ENCODE measurements at regions not wholly inside any gene's neighbourhood (a gene's known extent, or its start where the extent isn't known, plus 50 kb on each side); places are given as distances from the start of the nearest gene placed in this dataset.

DNA sequence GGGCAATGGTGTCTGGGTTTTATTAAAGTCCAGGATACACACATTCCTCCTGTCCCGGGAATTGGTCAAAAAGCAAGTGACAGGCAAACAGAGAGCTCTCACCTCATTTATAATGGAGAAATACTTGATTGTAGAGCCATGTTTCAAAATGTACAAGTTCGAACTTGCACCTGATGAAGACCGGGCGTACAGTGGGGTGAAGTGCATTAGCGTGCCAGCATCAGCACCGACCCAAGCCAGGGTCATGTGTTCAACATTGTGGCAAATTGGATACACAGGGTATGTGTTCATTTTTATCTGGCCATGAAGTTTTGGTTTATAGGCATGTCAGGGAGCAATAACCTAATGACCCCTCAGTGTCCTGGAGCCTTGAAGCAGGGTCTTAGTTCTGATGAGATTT is 472.5 kb downstream of the IRX1 start:
- TF ChIP-seq SIN3A (IDR thresholded peaks at IDR 0.05; ENCODE audit: borderline replicate concordance, insufficient read depth, low read length) (no peak), FOXP2 (optimal IDR thresholded peaks at IDR 0.05; ENCODE audit: borderline replicate concordance, extremely low read depth, extremely low read length, insufficient read depth) (no peak), TAF1 (IDR thresholded peaks at IDR 0.05; ENCODE audit: borderline replicate concordance, insufficient read depth, low read length) (no peak)
- TF ChIP-seq, protein P1, sequence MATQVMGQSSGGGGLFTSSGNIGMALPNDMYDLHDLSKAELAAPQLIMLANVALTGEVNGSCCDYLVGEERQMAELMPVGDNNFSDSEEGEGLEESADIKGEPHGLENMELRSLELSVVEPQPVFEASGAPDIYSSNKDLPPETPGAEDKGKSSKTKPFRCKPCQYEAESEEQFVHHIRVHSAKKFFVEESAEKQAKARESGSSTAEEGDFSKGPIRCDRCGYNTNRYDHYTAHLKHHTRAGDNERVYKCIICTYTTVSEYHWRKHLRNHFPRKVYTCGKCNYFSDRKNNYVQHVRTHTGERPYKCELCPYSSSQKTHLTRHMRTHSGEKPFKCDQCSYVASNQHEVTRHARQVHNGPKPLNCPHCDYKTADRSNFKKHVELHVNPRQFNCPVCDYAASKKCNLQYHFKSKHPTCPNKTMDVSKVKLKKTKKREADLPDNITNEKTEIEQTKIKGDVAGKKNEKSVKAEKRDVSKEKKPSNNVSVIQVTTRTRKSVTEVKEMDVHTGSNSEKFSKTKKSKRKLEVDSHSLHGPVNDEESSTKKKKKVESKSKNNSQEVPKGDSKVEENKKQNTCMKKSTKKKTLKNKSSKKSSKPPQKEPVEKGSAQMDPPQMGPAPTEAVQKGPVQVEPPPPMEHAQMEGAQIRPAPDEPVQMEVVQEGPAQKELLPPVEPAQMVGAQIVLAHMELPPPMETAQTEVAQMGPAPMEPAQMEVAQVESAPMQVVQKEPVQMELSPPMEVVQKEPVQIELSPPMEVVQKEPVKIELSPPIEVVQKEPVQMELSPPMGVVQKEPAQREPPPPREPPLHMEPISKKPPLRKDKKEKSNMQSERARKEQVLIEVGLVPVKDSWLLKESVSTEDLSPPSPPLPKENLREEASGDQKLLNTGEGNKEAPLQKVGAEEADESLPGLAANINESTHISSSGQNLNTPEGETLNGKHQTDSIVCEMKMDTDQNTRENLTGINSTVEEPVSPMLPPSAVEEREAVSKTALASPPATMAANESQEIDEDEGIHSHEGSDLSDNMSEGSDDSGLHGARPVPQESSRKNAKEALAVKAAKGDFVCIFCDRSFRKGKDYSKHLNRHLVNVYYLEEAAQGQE (IDR thresholded peaks at IDR 0.05; ENCODE audit: insufficient read depth in 1 of 2, low read depth in 2 of 2, low read length in 2 of 2): no peak

DNA sequence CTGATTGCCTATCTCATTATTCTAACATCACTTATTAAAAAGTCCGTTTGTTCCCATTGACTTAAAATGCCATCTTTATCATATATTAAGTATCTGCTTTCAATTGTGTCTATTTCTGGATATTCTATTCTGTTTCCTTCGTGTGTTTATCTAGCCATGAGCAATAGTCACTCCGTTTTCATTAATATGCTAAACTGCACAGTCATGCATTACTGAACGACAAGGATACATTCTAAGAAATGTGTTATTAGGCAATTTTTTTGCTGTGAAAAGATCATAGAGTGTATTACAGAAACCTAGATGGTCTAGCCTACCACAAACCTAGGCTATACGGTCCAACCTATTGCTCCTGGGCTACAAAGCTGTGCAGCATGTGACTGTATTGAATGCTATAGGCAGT is 482.9 kb downstream of the IRX1 start:
- TF ChIP-seq SIN3A (IDR thresholded peaks at IDR 0.05; ENCODE audit: borderline replicate concordance, insufficient read depth, low read length) (no peak), POLR2AphosphoS5 (IDR thresholded peaks at IDR 0.05; ENCODE audit: low read depth, low read length) (no peak), TAF1 (IDR thresholded peaks at IDR 0.05; ENCODE audit: borderline replicate concordance, insufficient read depth, low read length) (no peak), FOXP2 (optimal IDR thresholded peaks at IDR 0.05; ENCODE audit: borderline replicate concordance, extremely low read depth, extremely low read length, insufficient read depth) (no peak)
- TF ChIP-seq, protein P1 (IDR thresholded peaks at IDR 0.05; ENCODE audit: insufficient read depth in 1 of 2, low read depth in 2 of 2, low read length in 2 of 2): no peak

DNA sequence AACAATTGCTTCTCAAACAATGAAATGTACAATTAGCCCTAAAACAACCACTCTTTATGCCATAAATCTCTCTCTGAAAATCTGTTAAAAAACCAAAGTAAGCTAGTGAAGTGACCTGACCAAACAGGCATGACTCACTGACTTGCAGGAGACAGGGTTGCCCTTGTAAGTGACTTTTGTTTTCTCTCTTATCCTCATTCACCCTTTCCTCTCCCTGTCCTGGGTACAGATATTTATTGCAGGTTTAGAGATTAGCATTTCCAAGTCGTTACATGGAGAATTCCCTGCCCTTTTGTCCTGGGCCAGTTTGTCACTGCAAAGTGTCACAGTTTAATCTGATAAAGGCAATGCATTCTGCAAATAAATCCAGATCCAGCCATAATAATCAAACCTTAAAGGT is 484.2 kb downstream of the IRX1 start:
- TF ChIP-seq POLR2AphosphoS5 (IDR thresholded peaks at IDR 0.05; ENCODE audit: low read depth, low read length) (no peak), TAF1 (IDR thresholded peaks at IDR 0.05; ENCODE audit: borderline replicate concordance, insufficient read depth, low read length) (no peak)

DNA sequence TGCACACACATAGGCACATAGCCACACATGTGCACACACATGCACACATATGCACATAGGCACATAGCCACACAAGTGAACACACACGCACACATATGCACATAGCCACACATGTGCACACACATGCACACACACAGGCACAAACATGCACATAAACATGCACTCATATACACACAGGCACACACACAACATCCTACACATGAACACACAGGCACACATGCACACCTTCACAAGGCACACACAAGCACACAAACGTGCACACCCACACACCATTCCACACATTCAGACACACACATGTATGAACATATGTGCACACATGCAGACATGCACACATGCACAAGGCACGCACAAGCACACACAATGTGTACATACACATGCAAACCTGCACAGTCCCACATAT is 484.7 kb downstream of the IRX1 start:
- TF ChIP-seq SIN3A (IDR thresholded peaks at IDR 0.05; ENCODE audit: borderline replicate concordance, insufficient read depth, low read length): no peak
- no peak for TF ChIP-seq POLR2AphosphoS5 (IDR thresholded peaks at IDR 0.05; ENCODE audit: low read depth, low read length)
- no peak for TF ChIP-seq TAF1 (IDR thresholded peaks at IDR 0.05; ENCODE audit: borderline replicate concordance, insufficient read depth, low read length)
- TF ChIP-seq, protein P1 (IDR thresholded peaks at IDR 0.05; ENCODE audit: insufficient read depth in 1 of 2, low read depth in 2 of 2, low read length in 2 of 2): no peak
- TF ChIP-seq FOXP2 (optimal IDR thresholded peaks at IDR 0.05; ENCODE audit: borderline replicate concordance, extremely low read depth, extremely low read length, insufficient read depth): no peak

DNA sequence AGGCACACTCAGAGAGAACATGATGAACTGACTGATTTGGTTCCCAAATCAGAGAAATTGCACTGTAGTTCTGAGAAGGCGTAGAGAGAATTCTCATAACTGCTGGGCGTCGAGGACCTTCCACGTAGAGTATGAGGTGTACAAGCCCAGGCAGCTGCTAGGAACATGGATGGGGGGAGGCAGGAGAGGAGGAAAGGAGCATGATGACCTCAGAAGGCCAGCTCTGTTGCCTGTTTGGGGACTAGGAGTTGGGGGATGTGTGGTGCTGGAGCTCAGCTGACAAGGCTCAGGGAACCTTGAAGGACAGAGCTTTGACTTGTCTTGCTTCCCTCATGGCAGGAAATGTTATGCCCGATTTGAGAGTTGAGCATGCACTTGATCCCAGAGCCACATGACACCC is 485.4 kb downstream of the IRX1 start:
- TF ChIP-seq TAF1 (IDR thresholded peaks at IDR 0.05; ENCODE audit: borderline replicate concordance, insufficient read depth, low read length) (no peak), FOXP2 (optimal IDR thresholded peaks at IDR 0.05; ENCODE audit: borderline replicate concordance, extremely low read depth, extremely low read length, insufficient read depth) (no peak), POLR2AphosphoS5 (IDR thresholded peaks at IDR 0.05; ENCODE audit: low read depth, low read length) (no peak), SIN3A (IDR thresholded peaks at IDR 0.05; ENCODE audit: borderline replicate concordance, insufficient read depth, low read length) (no peak)
- TF ChIP-seq, protein P1 (IDR thresholded peaks at IDR 0.05; ENCODE audit: insufficient read depth in 1 of 2, low read depth in 2 of 2, low read length in 2 of 2): no peak

Data from PFSK-1 (cell line).